Fibroblast of lung (primary cell): ENCODE measurements at regions not wholly inside any gene's neighbourhood (a gene's known extent, or its start where the extent isn't known, plus 50 kb on each side); places are given as distances from the start of the nearest gene placed in this dataset.

Source experiments
- DNase-seq, 2 donors: peaks; one replicate each; pipeline versions ENCODE4 v3.0.0 to v3.0.0-alpha.2; 2010; ENCODE audit warnings: low read depth in 2 of 2
- H2AFZ ChIP-seq: 2 replicates; pipeline ENCODE4 v1.5.1; 2012; ENCODE audit warnings: low read length, control low read depth, inconsistent platforms
- H3K27ac ChIP-seq: 2 replicates; pipeline ENCODE4 v1.5.1; 2011; ENCODE audit warnings: low read length, control low read depth; ENCODE audit not compliant: insufficient read depth
- H3K27me3 ChIP-seq: 2 replicates; pipeline ENCODE4 v1.5.1; 2011; ENCODE audit warnings: mild to moderate bottlenecking, low read length; ENCODE audit not compliant: control insufficient read depth, insufficient read depth
- H3K36me3 ChIP-seq: 2 replicates; pipeline ENCODE4 v1.5.1; 2011; ENCODE audit warnings: low read length; ENCODE audit not compliant: control insufficient read depth, insufficient read depth
- H3K4me1 ChIP-seq: 2 replicates; pipeline ENCODE4 v1.5.1; 2011; ENCODE audit warnings: low read length; ENCODE audit not compliant: control insufficient read depth, insufficient read depth; ENCODE audit errors: extremely low read depth
- H3K4me2 ChIP-seq: 2 replicates; pipeline ENCODE4 v1.5.1; 2011; ENCODE audit warnings: low read length, control low read depth; ENCODE audit not compliant: insufficient read depth; ENCODE audit errors: extremely low read depth
- H3K4me3 ChIP-seq, 4 experiments: fragments of 200-600 bp in 1 of 4; sonication (generic) in 1 of 4; replicated peaks in 1 of 4; 2 replicates each; pipeline ENCODE4 v1.5.1; 2011 to 2016; ENCODE audit warnings: low read length in 4 of 4, low read depth in 3 of 4, mild to moderate bottlenecking in 3 of 4, control low read depth in 2 of 4, inconsistent platforms in 1 of 4, mixed read lengths in 1 of 4; ENCODE audit not compliant: insufficient read depth in 1 of 4; ENCODE audit errors: control extremely low read depth in 1 of 4
- H3K79me2 ChIP-seq: 2 replicates; pipeline ENCODE4 v1.5.1; 2012; ENCODE audit warnings: mild to moderate bottlenecking, low read length, inconsistent platforms; ENCODE audit not compliant: control insufficient read depth, insufficient read depth
- H3K9ac ChIP-seq: 2 replicates; pipeline ENCODE4 v1.5.1; 2011; ENCODE audit warnings: mild to moderate bottlenecking, low read length, control low read depth; ENCODE audit not compliant: insufficient read depth
- H3K9me3 ChIP-seq: 2 replicates; pipeline ENCODE4 v1.5.1; 2012; ENCODE audit warnings: low read depth, low read length; ENCODE audit not compliant: control insufficient read depth, insufficient read depth
- H4K20me1 ChIP-seq: 2 replicates; pipeline ENCODE4 v1.5.1; 2011; ENCODE audit warnings: low read length; ENCODE audit not compliant: control insufficient read depth, insufficient read depth; ENCODE audit errors: extremely low read depth
- EZH2 ChIP-seq: IDR thresholded peaks from 2 replicates; pipeline ENCODE4 v1.5.1; 2012; ENCODE audit warnings: low read length, control low read depth, mild to moderate bottlenecking; ENCODE audit errors: missing control alignments
- TF ChIP-seq, protein P1 (sequence below), 2 donors: IDR thresholded peaks in 1 of 2; conservative IDR thresholded peaks in 1 of 2; 1 replicate in 1 of 2; 2 replicates in 1 of 2; pipeline ENCODE4 v1.5.1; 2011 to 2012; ENCODE audit warnings: low read length in 2 of 2, control low read depth in 1 of 2, inconsistent platforms in 1 of 2, low read depth in 1 of 2, mild to moderate bottlenecking in 1 of 2

DNA sequence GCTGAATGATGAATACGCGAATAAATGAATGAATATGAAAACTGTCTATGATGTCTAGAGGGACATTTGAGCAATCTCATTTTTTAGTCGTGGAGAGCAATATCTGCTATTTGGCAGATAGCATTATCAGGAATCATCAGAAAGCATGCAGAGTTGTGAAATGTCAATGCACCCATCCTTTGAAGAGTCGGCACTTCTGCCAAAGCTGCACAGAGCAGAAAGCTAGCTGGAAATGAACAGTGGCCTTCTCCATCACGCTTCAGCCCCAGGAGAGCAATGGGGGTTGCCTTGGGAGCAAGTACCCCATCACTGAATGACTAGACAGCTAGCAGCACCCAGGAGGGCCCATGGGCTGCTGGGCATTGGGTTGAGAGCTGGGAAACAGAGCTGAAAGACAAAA is 69.1 kb upstream of the PROK2 start:
- Histone ChIP-seq H3K4me2 (no peak overlapping the region), H3K4me1 (no peaks in the 10 kb centered on the region), H3K79me2 (no peaks in the 10 kb centered on the region), H2AFZ (no peak overlapping the region), H3K36me3 (no peaks in the 10 kb centered on the region), H3K9ac (no peak overlapping the region), H3K4me3 (no peak overlapping the region), H3K9me3 (no peaks in the 10 kb centered on the region), H4K20me1 (no peaks in the 10 kb centered on the region), H3K27ac (no peak overlapping the region), H3K27me3 (no peaks in the 10 kb centered on the region)
- DNase-seq = no peak
- TF ChIP-seq, protein P1, sequence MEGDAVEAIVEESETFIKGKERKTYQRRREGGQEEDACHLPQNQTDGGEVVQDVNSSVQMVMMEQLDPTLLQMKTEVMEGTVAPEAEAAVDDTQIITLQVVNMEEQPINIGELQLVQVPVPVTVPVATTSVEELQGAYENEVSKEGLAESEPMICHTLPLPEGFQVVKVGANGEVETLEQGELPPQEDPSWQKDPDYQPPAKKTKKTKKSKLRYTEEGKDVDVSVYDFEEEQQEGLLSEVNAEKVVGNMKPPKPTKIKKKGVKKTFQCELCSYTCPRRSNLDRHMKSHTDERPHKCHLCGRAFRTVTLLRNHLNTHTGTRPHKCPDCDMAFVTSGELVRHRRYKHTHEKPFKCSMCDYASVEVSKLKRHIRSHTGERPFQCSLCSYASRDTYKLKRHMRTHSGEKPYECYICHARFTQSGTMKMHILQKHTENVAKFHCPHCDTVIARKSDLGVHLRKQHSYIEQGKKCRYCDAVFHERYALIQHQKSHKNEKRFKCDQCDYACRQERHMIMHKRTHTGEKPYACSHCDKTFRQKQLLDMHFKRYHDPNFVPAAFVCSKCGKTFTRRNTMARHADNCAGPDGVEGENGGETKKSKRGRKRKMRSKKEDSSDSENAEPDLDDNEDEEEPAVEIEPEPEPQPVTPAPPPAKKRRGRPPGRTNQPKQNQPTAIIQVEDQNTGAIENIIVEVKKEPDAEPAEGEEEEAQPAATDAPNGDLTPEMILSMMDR (conservative IDR thresholded peaks at IDR 0.05 in 1 of 2, IDR thresholded peaks at IDR 0.05 in 1 of 2; ENCODE audit: low read depth in 1 of 2, low read length in 2 of 2) = no peak
- no peak for TF ChIP-seq EZH2

DNA sequence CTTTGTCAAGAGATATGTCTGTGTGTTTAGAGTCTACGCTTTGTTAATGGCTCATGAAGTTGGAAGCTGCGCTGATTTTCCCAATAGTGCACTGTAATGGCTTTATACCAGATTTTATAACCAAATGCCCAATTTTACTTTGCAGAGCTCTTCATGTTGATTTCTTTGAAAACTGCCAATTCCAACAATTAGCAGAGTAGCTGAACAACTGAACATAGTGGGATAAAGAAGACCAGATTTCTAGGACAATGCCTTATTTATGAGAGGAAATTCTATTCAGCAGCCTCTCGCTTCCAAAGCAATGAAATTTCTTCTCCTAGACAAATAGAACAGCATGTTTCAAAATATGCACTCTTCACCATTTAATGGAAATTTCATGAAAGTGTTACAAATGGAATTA is 66.9 kb upstream of the PROK2 start:
- Histone ChIP-seq H3K4me1 (no peaks in the 10 kb centered on the region), H3K9ac (no peak overlapping the region), H2AFZ (no peak overlapping the region), H3K4me3 (no peak overlapping the region), H3K27ac (no peak overlapping the region), H3K36me3 (no peaks in the 10 kb centered on the region), H4K20me1 (no peaks in the 10 kb centered on the region), H3K4me2 (no peak overlapping the region), H3K27me3 (no peaks in the 10 kb centered on the region), H3K79me2 (no peaks in the 10 kb centered on the region), H3K9me3 (no peaks in the 10 kb centered on the region)
- TF ChIP-seq, protein P1 (conservative IDR thresholded peaks at IDR 0.05 in 1 of 2, IDR thresholded peaks at IDR 0.05 in 1 of 2; ENCODE audit: low read depth in 1 of 2, low read length in 2 of 2) = no peak
- TF ChIP-seq EZH2 = no peak
- no peak for DNase-seq

DNA sequence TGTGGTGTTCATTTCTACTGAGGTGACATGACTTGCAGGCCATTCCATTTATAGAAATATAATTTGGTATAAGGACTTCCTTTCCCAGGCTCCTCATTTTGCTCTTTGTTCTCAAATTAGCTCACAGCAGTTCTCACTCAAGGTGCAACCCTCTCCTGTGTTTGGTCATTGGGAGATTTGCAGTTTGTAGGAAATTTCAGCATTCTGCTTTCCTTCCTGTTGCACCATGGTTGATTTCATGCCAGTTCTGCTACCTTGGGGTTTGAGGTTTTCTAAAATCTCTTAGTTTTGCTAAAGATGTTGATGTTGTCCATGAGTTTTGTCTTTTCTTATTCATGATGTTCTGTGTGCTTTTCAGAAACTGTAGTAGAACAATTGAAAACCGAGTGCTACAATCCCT is 65.7 kb upstream of the PROK2 start:
- H3K4me1 ChIP-seq = no peaks in the 10 kb centered on the region
- H3K9ac ChIP-seq = no peak overlapping the region
- H3K4me2 ChIP-seq = no peak overlapping the region
- no peaks in the 10 kb centered on the region for H3K27me3 ChIP-seq
- TF ChIP-seq, protein P1 (conservative IDR thresholded peaks at IDR 0.05 in 1 of 2, IDR thresholded peaks at IDR 0.05 in 1 of 2; ENCODE audit: low read depth in 1 of 2, low read length in 2 of 2) = no peak
- no peak for TF ChIP-seq EZH2
- no peaks in the 10 kb centered on the region for H4K20me1 ChIP-seq
- no peaks in the 10 kb centered on the region for H3K79me2 ChIP-seq
- no peak overlapping the region for H3K4me3 ChIP-seq
- DNase-seq = no peak
- H3K36me3 ChIP-seq = no peaks in the 10 kb centered on the region
- no peak overlapping the region for H2AFZ ChIP-seq
- no peak overlapping the region for H3K27ac ChIP-seq
- no peaks in the 10 kb centered on the region for H3K9me3 ChIP-seq
